GM20000 (cell line): ENCODE measurements at regions not wholly inside any gene's neighbourhood (a gene's known extent, or its start where the extent isn't known, plus 50 kb on each side); places are given as distances from the start of the nearest gene placed in this dataset.

Experiments
- DNase-seq: peaks from one replicate; pipeline ENCODE4 v3.0.0; 2012; ENCODE audit warnings: low spot score
- TF ChIP-seq, protein P1 (sequence below): IDR thresholded peaks from 2 replicates; pipeline ENCODE4 v1.5.1; 2012; ENCODE audit warnings: mild to moderate bottlenecking, control low read depth; ENCODE audit errors: extremely low read depth, missing control alignments

DNA sequence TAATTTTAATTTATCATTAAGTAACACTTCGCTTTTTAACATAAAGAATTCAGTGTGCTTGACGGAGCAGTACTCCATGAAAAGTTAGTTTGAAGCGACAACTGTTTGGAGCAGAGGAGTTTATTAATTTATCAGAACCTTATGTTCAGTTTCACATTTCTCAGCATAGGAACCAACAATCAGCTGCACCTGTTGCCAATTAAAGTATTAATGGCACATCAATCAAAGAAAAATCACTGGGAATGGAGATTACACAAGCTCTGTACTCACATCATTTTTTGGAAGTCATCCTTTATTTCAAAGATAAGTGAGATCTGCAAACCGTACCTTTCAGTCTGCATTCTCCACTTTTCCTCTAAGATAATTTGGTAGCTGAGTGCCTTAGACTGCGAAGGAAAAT is 344.6 kb downstream of the LMO4 start:
- TF ChIP-seq, protein P1, sequence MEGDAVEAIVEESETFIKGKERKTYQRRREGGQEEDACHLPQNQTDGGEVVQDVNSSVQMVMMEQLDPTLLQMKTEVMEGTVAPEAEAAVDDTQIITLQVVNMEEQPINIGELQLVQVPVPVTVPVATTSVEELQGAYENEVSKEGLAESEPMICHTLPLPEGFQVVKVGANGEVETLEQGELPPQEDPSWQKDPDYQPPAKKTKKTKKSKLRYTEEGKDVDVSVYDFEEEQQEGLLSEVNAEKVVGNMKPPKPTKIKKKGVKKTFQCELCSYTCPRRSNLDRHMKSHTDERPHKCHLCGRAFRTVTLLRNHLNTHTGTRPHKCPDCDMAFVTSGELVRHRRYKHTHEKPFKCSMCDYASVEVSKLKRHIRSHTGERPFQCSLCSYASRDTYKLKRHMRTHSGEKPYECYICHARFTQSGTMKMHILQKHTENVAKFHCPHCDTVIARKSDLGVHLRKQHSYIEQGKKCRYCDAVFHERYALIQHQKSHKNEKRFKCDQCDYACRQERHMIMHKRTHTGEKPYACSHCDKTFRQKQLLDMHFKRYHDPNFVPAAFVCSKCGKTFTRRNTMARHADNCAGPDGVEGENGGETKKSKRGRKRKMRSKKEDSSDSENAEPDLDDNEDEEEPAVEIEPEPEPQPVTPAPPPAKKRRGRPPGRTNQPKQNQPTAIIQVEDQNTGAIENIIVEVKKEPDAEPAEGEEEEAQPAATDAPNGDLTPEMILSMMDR = no peak
- DNase-seq = no peak

DNA sequence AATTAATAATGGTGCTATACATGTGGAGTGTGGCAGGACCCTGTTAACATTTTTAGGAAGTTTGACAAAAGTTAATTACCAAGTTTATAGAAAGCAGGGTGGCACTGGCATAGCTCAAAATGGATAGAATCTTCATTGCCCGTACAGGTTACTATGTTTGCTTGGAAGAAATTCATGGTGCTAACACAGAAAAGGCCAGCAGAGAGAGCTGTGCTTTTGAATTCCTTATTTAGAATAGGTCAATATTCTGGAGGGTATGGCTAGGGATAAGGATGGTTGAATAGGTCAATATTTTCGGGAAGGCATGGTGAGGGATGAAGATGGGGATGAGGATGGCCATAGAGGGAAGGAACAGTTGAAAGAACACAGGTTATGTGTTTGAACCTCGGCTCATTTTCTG is 345.1 kb downstream of the LMO4 start:
- no peak for DNase-seq
- TF ChIP-seq, protein P1 = no peak

DNA sequence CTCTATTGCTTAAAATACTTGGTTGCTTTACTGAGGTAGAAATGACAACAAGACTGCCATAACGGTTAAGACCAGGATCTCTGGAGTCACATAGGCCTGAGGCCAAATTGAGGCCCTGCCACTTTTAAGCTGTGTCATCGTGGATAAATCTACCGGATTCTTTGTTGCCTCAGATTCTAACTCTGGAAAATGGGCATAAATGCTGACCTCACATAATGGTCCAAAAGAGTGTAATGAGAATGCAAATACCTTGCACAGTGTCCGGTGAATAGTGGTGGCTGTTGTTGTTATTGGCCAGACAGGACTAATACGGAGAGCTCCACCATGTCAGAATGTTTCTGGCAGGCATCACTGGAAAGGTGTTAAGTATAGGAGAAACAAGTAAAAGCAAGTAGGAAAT is 346.1 kb downstream of the LMO4 start:
- no peak for DNase-seq
- TF ChIP-seq, protein P1 = no peak

DNA sequence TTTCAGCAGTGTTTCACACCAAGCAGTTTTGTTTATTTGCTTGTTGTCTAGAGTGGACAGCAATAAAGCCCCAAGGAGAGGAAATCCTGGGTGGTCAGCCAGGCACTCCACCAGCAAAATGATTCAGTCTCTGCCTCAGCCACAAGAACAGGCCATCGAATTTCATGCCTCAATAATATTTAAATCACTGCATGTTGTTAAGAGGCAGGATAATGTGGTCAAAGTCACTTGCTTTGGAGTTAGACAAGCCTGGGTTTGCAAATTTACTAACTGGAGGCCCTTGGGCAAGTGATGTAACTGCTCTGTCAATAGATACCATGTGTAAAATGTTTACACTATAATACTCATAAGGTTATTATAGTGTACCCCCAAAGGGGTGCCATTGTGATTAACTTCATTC is 349.6 kb downstream of the LMO4 start:
- TF ChIP-seq, protein P1 = no peak
- no peak for DNase-seq

DNA sequence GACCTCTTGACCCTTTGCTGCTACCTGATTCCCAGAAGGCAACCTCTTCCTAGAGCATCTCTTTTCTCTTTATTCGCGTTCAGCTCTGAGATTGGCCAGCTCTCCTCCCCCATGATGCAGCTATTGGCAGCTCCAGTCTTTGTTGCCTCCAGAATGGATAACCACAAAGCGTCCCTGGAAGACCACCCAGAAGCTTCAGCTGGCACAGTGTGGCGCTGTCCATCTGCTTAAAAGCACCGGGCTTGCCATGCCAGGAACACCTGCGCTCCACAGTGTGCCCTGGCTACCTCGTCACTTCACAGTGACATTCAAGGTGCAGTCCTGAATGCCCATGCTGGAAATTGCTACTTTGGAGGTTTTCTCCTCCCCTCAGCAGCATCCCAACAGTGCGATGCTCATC is 353.9 kb downstream of the LMO4 start:
- no peak for DNase-seq
- TF ChIP-seq, protein P1 = no peak

DNA sequence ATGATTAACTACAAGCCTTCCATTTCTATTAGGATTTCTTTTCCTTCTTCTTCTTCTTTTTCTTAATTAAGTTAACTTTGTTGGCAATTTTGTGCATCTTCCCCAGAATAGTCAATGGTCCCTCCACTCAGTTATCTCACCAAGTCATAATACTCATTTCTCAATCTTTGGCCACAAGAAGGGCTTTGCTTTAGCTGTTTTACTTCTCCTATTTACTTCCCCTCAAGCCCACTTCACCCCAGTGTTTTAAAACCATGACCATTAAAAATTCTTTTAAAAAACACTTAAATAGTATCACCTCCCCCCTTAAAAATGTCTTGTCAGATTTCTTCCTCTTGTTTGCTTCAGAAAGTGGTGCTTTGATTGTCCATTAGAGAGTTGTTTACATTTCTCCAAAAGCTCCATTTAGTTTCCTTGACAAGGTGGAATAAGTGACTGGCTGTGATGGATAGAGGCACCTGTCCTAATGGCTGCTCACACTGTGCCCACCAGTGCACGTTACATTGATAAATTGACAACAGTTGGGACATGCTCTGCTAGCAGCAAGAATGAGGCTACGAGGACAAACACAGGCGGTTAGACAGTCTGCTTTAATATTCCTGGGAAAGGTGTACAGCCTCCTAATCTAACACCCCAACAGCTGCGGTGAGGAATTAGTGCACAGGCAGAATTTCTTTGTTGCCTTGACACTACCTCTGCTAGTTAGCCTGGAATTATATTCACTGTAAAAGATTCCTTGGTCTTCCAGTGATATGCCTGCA is 354.7 kb downstream of the LMO4 start:
- TF ChIP-seq, protein P1 = no peak
- no peak for DNase-seq

DNA sequence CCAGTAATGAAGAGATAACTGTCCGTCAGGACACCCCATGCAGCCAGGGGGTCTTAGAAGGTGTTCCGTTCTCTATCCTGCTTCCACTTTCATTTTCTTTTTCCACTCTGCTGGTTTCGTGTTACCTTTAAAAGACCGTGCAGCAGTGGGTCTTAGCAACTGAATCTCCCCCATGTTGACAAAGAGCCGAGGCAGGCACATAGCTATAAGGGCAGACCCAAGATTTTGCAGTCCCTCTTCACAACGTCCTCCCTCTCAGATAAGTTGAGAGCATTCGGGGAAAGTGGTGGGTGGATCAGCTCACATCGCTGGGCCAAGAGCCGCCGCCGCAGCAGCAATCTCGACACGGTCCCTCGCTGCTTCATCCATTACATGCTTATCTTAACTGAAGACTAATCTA is 355.5 kb downstream of the LMO4 start:
- no peak for DNase-seq
- TF ChIP-seq, protein P1 = no peak
